DND-41 (cell line): ENCODE measurements at regions not wholly inside any gene's neighbourhood (a gene's known extent, or its start where the extent isn't known, plus 50 kb on each side); places are given as distances from the start of the nearest gene placed in this dataset.

Experiments
- ATAC-seq: fragments of 200-7000 bp; cut with Tn5 transposase; 3 replicates; pipeline ENCODE4 v1.9.1; 2021; ENCODE audit warnings: low read depth; ENCODE audit not compliant: insufficient read depth
- DNase-seq: peaks from one replicate; pipeline ENCODE4 v3.0.0-alpha.2; 2020
- H2AFZ ChIP-seq: 2 replicates; pipeline ENCODE4 v1.6.0; 2012; ENCODE audit warnings: low read depth, low read length
- H3K27ac ChIP-seq: 2 replicates; pipeline ENCODE4 v1.5.1; 2012; ENCODE audit warnings: low read length, inconsistent platforms
- H3K27me3 ChIP-seq: fragments of 200-600 bp; sonication (generic); 2 replicates; pipeline ENCODE4 v1.6.0; 2012; ENCODE audit warnings: low read length, mild to moderate bottlenecking, inconsistent platforms; ENCODE audit not compliant: insufficient read depth, poor library complexity
- H3K36me3 ChIP-seq: 2 replicates; pipeline ENCODE4 v1.5.1; 2012; ENCODE audit warnings: low read length, inconsistent platforms; ENCODE audit not compliant: insufficient read depth
- H3K4me1 ChIP-seq: 2 replicates; pipeline ENCODE4 v1.5.1; 2012; ENCODE audit warnings: mild to moderate bottlenecking, low read length; ENCODE audit not compliant: insufficient read depth
- H3K4me2 ChIP-seq: 2 replicates; pipeline ENCODE4 v1.6.0; 2012; ENCODE audit warnings: mild to moderate bottlenecking, moderate library complexity, low read length, inconsistent platforms; ENCODE audit not compliant: insufficient read depth
- H3K4me3 ChIP-seq, 2 experiments: fragments of 200-600 bp in 1 of 2; shearing (Covaris generic) in 1 of 2; 2 replicates each; pipeline ENCODE4 v1.5.1; 2012 to 2016; ENCODE audit warnings: inconsistent platforms in 2 of 2, low read length in 2 of 2, mild to moderate bottlenecking in 2 of 2, low read depth in 1 of 2, moderate library complexity in 1 of 2
- H3K79me2 ChIP-seq: 2 replicates; pipeline ENCODE4 v1.6.0; 2012; ENCODE audit warnings: low read length, inconsistent platforms; ENCODE audit not compliant: insufficient read depth
- H3K9ac ChIP-seq: 2 replicates; pipeline ENCODE4 v1.6.0; 2012; ENCODE audit warnings: low read depth, mild to moderate bottlenecking, inconsistent platforms, low read length, moderate library complexity
- H3K9me3 ChIP-seq: 2 replicates; pipeline ENCODE4 v1.5.1; 2012; ENCODE audit warnings: low read length, moderate library complexity, mild to moderate bottlenecking, inconsistent platforms; ENCODE audit not compliant: insufficient read depth, severe bottlenecking
- H4K20me1 ChIP-seq: 2 replicates; pipeline ENCODE4 v1.6.0; 2012; ENCODE audit warnings: low read length; ENCODE audit not compliant: insufficient read depth
- CTCF ChIP-seq: IDR thresholded peaks from 2 replicates; pipeline ENCODE4 v1.5.1; 2012; ENCODE audit warnings: borderline replicate concordance, low read length, moderate library complexity, mild to moderate bottlenecking; ENCODE audit not compliant: poor library complexity, severe bottlenecking; ENCODE audit errors: extremely low read depth
- EZH2 ChIP-seq: IDR thresholded peaks from 3 replicates; pipeline ENCODE4 v1.6.1; 2012; ENCODE audit warnings: borderline replicate concordance, low read depth, mild to moderate bottlenecking, moderate library complexity, low read length, inconsistent platforms; ENCODE audit not compliant: severe bottlenecking

- Histone ChIP-seq H3K9ac (no peak overlapping the region), H3K4me3 (no peak overlapping the region), H3K4me2 (no peak overlapping the region), H3K27ac (no peak overlapping the region), H3K27me3 (no peaks in the 10 kb centered on the region), H4K20me1 (no peaks in the 10 kb centered on the region), H3K36me3 (no peaks in the 10 kb centered on the region), H3K4me1 (no peaks in the 10 kb centered on the region), H2AFZ (no peak overlapping the region), H3K79me2 (no peaks in the 10 kb centered on the region), H3K9me3 (no peaks in the 10 kb centered on the region)
- ATAC-seq: no peak
- no peak for TF ChIP-seq EZH2
- TF ChIP-seq CTCF: no peak
- no peak for DNase-seq
Measured at GRCh38 chr5:112112346-112112745, 306.7 kb downstream of the EPB41L4A start.

- Histone ChIP-seq H3K4me3 (no peak overlapping the region), H3K4me1 (no peaks in the 10 kb centered on the region), H3K36me3 (no peaks in the 10 kb centered on the region), H3K27me3 (no peaks in the 10 kb centered on the region), H3K27ac (no peak overlapping the region), H2AFZ (no peak overlapping the region), H3K79me2 (no peaks in the 10 kb centered on the region), H4K20me1 (no peaks in the 10 kb centered on the region), H3K4me2 (no peak overlapping the region), H3K9ac (no peak overlapping the region), H3K9me3 (no peaks in the 10 kb centered on the region)
- DNase-seq (no peak), ATAC-seq (no peak)
- TF ChIP-seq CTCF (no peak), EZH2 (no peak)
Measured at GRCh38 chr5:112109331-112110007, 309.6 kb downstream of the EPB41L4A start.

GRCh38 chr5:112106878-112107277 lies 312.2 kb downstream of the EPB41L4A start:
- DNase-seq: no peak
- ATAC-seq: no peak
- no peak overlapping the region for H3K9ac ChIP-seq
- no peak overlapping the region for H2AFZ ChIP-seq
- H3K4me1 ChIP-seq: no peaks in the 10 kb centered on the region
- no peaks in the 10 kb centered on the region for H4K20me1 ChIP-seq
- no peaks in the 10 kb centered on the region for H3K9me3 ChIP-seq
- no peak overlapping the region for H3K4me3 ChIP-seq
- H3K4me2 ChIP-seq: no peak overlapping the region
- no peak for TF ChIP-seq CTCF
- no peak for TF ChIP-seq EZH2
- no peaks in the 10 kb centered on the region for H3K79me2 ChIP-seq
- no peaks in the 10 kb centered on the region for H3K27me3 ChIP-seq
- H3K36me3 ChIP-seq: no peaks in the 10 kb centered on the region
- no peak overlapping the region for H3K27ac ChIP-seq

GRCh38 chr5:112097768-112098167 lies 321.3 kb downstream of the EPB41L4A start:
- Histone ChIP-seq H3K36me3 (no peaks in the 10 kb centered on the region), H3K9ac (no peak overlapping the region), H3K4me2 (no peak overlapping the region), H3K79me2 (no peaks in the 10 kb centered on the region), H3K4me1 (no peaks in the 10 kb centered on the region), H3K27ac (no peak overlapping the region), H4K20me1 (no peaks in the 10 kb centered on the region), H2AFZ (no peak overlapping the region), H3K4me3 (no peak overlapping the region), H3K27me3 (no peaks in the 10 kb centered on the region), H3K9me3 (no peaks in the 10 kb centered on the region)
- no peak for TF ChIP-seq EZH2
- no peak for TF ChIP-seq CTCF
- DNase-seq (no peak), ATAC-seq (no peak)
